Activated CD4-positive, alpha-beta T cell treated with anti-CD3 and anti-CD28 coated beads for 4 hours (primary cell): ENCODE measurements at regions not wholly inside any gene's neighbourhood (a gene's known extent, or its start where the extent isn't known, plus 50 kb on each side); places are given as distances from the start of the nearest gene placed in this dataset.

Experiments used
- DNase-seq, 2 donors: peaks; one replicate each; pipeline ENCODE4 v3.0.0-alpha.2; 2020

DNA sequence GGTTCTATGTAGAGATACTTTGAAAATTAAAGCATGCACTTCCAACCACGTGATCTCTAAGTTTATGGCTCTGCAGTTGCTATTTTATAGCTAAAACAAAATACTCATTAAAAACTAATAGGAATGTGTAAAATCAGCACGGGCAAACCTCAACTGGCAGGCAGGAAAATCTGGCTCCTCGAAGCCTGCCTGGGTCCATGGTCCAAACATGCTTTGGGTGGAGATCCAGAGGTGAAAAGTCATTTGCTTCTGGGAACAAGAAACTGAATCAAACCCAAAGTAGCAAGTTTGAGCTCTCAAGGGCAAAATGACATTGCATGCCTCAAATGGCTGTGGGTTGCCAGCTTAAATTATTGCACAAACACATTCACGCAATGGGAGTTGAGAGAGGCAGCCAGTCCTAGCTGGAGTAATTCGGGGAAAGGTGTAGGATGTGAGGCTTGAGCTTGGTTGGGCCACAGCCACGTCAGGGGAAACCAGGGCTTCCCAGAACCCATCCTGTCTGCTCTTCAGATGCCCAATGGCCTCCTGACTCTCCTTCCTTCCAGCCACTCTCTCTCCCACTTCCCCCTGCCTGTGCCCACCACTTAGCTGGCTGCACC lies 75.2 kb upstream of the LCLAT1 start:
- DNase-seq = no peak

DNA sequence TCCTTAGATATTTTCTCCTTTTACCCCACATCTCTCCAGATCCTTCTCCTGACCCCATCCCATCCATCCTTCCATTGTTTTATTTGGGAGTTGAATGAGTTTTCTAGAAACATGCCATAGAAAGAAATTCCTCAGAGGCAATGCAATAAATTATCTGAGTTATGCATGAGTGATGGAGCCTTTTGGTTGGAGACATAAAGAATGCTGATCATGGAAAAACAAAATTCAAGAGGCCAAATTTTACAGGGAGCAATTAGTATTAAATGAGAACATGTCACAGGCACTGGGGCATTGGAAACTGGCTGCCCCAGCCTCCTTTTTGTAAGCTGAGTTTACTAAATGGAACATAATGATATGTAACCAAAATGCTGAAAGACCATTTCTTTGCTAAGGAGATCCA lies 74.2 kb upstream of the LCLAT1 start:
- DNase-seq = no peak

- no peak for DNase-seq
These were observed 73.2 kb upstream of the LCLAT1 start for GRCh38 chr2:30373881-30374302.

GRCh38 chr2:30374380-30374779 lies 72.7 kb upstream of the LCLAT1 start:
- DNase-seq = no peak

GRCh38 chr2:30375915-30376314 lies 71.1 kb upstream of the LCLAT1 start:
- DNase-seq = no peak

GRCh38 chr2:30379481-30379880 lies 67.6 kb upstream of the LCLAT1 start:
- DNase-seq = no peak

DNA sequence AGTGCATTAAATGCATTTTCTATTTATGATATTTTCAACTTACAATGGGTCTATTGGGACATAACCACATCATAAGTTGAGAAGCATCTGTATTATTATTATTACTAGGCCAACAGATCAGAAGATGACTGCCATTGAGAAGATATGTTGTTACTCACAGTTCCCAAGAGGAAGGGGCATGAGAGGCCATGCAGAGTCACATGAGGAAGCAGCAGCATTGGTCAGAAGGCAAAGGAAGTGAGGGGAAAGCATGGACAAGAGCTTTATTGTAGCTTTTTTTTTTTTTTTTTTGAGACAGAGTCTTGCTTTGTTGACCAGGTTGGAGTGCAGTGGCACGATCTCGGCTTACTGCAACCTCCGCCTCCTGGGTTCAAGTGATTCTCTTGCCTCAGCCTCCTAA lies 66.2 kb upstream of the LCLAT1 start:
- DNase-seq = no peak

DNA sequence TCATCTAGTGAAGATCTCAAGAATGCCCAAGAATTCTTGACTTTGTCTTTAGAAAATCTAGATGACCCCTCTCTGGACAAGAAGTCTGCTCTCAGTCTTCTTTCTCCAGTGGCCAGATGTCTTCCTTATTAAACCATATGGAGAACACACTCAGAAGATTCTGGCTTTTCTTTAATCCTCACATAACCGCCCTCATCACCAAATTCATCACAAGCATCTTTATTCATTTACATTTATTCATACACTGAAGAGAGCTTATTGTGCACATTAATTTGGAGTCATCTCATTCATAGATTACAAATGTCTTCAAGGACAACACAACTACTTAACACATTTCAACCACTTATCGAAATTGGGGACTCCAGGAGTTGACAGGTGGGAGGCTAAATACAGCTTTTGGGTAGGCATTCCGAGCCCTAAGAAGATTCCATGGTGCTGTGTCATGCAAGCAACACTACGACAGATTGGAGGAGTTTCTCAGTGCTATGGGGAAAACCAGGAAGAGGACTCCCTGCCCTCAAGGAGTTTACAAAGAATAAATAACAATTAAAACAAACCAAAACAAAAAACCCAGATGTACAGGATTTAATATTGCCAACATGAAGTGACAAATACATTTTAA lies 64.8 kb upstream of the LCLAT1 start:
- no peak for DNase-seq

DNA sequence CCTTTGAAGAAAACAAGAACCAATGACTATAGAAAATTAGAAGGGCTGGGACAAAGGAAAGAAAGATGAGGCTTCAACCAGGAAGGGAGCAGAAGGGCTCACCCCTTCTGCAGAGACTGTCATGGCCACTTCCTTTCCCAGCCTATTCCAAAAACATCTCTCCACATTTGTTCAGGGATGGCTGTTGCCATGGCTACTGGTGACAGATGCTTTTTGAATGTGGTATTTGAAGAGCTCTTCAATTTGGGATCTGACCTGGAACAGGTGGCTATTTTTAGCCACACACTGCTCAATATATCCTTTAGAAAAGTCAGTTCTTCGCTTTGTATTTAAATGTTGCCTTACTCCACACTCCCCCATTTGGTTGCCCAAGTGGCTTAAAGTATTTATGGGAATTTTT lies 64.1 kb upstream of the LCLAT1 start:
- DNase-seq = no peak

GRCh38 chr2:30385327-30385726 lies 61.7 kb upstream of the LCLAT1 start:
- no peak for DNase-seq

GRCh38 chr2:30392097-30392496 lies 54.9 kb upstream of the LCLAT1 start:
- no peak for DNase-seq

DNA sequence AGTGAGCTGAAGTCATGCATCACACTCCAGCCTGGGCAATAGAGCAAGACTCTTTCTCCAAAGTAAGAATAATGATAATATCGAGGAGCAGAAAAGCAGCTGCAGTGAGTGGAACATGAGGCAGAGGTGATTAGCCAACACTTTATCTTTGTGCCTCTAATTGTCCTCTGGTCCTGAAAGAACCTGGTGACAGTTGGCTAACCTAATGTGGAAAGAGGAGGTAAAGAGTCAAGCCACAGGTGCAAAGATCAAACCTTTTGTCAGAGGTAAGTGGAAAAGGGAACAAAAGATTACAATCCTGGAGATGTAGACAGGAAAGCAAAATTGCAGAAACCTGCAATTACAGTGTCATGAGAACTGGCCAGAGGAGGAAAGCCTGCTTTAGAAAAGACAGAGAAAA lies 53.5 kb upstream of the LCLAT1 start:
- no peak for DNase-seq

GRCh38 chr2:30394096-30394495 lies 53.0 kb upstream of the LCLAT1 start:
- no peak for DNase-seq

GRCh38 chr2:30396436-30397232 lies 50.4 kb upstream of the LCLAT1 start:
- no peak for DNase-seq
